ENCODE measurements at regions not wholly inside any gene's neighbourhood (a gene's known extent, or its start where the extent isn't known, plus 50 kb on each side); places are given as distances from the start of the nearest gene placed in this dataset.

DNA sequence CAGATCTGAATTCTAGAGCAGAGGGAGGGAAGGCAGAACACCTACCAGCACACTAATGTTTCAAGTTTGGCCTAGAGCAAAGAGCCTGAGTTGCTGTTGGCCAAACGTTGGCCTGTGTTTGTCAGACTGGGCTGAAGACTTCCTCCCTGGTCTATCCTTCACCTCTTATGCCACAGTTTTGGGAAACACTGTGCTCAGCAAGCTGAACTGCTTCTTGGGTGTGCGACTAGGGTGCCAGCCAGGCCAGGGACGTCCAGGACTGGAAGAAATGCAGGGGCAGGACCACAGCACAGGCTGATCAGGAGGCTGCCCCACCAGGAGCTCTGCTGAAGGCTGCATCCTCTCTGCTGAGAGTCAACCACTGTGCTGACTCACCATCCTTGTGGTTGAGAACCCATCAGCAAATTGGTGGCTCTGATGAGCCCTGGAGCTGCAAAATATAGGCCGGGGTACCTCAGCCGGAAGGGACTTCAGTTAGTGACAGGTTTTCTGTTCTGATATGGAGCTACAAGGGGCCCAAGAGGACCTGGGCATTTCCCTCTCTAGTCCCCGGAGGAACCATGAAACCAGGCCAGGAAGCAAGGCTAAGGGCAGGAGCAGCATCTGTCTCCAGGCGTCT lies 131.6 kb upstream of the RASGRP1 start:
- peak in 4 of 5 donors; percentile 24 to 91 (median 39) for DNase-seq

DNA sequence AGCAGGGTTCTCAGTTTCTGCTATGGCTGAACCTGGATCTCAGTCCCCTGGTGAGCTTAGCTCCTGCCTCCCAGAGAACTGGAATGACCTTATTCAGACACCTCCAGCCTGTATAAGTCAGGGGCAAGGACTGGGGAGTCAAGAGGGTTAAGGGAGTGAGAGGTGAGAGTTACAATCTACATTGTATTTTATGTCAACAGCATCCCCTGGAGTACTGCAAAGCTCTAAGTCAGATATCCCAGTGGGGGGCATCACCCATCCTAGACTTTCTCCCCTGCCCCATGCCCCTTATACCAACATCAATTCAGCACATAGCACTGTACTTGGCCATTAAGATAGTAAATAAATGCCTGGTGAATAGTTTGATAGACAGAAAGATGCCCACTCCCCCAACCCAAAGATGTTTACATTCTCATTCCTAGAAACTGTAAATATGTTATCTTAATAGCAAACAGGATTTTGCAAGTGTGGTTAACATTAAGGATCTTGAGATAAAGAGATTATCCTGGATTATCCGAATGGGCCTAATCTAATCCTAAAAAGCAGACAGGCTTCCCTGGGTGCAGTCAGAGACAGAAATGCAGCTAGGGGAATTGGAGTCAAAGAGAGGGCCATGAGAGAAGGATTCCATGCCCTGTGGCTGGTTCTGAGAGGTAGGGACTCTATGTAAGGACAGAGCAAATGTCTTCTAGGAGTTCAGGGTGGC lies 132.3 kb upstream of the RASGRP1 start:
- DNase-seq = no peak

DNA sequence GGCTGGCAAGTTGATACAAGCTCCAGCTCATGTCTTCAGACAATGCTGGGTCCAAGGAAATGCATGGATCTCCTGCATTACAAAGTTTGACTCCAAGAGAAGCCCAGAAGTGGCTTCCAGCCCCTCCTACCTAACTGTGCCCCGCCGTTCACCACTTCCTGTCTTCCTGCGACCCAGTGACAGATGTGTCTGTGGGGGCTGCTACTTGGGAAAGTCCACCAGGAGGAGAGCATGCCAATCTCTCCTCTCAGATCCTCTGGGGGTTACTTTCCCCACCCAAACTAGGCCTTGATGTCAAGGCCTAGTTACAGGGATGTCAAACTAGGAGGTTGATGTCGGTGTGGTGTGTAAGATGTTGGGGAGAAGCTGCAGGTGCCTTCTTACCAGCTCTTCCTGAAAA lies 133.6 kb upstream of the RASGRP1 start:
- DNase-seq = peak in 1 of 5 donors; percentile 27

DNA sequence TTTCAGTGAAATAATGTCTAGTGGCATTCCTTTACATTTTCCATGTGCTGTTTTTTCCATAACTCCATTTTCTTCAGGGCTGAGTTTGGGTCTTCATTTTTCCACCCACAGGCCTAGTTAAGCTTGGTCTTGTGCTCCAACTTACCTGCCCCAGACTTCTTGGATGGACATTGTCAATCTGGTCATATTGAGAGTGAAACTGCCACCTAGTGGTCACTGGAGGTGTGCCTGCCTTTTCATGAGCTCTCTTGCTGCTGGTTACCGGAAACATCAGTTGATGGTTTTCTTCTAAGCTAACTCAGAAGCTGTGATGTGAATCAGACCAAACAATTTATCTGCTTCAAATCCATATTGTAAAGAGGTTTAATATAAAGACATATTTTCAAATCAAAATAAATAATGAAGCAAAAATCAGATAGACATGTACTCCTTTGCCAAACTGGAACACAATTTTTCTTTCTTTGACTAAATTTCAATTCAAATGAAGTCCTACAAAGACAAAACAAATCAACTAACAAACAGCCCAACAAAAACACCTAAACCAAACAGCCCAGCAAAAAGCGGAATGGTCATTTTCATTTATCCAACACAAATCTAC lies 135.1 kb upstream of the RASGRP1 start:
- DNase-seq = peak; percentile 24 to 87 (median 51)

DNA sequence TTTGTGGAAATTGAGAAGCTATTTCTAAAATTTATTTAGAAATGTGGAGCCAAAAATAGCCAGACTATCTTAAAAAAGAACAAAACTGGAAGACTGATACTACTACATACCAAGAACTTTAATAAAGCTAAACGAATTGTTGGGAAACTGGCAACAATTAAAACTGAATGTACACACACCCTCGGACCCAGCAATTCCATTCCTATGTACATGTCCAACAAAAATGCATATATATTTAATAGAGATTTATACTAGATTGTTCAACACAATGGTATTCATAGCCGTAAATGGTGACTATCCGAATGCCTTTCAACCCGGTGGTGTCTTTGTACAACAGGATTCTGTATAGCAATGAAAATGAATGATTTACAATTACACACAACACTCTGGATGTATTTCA lies 136.5 kb upstream of the RASGRP1 start:
- no peak for DNase-seq

DNA sequence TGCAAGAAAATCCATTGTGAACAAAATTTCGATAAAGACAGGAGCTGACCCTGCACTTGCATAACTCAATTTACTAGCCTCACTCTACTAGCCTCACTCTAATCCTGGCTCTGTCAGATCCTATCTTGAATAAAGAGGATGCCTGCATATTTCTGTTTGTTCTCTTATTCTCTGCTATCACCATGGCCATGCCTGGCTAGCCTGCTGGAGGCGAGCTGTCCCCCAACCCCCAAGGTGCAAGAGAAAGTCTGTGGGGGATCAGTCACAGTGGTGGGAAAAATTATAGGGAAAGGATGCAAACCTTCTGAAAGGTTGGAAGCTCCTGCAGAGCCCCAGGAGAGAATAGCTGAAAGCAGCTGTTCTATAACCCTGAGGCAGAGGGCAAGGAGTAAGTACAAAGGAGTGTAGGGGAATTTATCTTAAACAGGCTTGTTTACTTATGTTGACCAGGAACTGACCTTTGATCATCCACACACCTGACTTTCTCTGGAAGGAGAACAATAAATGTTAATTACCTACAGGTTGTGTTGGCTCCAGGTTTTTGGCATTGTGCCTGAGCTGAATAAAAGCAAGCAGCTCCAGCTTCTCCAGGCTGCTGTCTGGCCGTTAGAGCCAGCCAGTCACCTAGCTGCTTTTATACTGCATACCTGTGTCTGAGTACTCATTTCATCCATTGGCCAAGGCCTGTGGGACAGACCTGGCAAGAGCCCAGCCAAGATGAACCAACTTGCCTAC lies 137.7 kb upstream of the RASGRP1 start:
- no peak for DNase-seq

DNA sequence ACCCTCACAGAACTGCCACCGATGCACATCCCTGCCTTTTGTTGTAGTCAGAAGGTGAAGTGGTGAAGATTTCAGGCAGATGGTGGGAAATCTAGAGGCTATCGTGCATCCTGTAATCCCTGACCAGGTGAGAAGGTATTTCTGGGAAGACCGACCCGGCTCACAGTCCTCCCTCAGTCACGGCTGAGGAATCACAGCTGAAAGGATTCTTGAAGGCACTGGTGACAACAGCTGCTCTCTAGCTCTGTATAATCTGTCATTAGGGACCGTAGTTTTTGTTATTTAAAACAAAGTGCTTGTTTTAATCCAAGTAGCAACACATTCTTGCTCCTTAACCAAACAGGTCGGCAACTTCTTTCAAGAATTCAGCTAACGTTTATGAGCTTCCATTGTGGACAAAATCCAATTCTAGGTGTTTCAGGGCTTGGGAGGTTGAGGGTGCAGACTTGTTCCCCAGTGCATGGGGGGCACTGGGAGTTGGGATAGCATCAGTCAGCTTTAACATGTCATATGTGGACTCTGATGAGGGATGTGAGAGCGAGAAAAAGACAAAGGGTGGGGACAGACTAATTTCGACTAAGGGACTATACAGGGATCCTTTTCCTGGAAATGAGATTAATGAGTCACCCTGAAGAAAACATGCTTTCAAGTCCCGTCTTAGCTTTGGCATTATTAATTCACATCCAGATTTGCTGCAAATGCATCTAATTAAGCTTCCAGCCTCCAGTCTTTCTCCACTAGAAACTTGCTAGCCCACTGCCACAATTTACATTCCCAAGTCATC lies 141.0 kb upstream of the RASGRP1 start:
- DNase-seq = no peak

DNA sequence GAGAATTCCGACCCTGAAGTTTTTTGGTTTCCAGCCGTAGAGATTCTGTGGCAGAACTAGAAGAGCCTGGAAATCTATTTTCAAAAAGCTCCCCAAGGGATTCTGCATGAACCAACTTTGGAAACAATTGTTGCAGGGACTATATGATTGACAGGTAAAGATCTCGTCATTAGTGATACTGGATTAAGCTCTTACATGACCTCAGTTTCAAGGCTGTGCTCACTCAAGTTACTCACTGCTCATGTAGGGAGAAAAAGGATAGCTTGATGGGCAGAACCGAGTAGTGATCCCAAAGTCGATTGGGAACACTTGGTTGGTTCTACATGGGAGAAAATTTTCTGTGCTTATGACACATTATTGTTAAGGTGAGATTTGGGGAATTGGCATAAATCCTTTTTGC lies 142.3 kb upstream of the RASGRP1 start:
- no peak for DNase-seq

DNA sequence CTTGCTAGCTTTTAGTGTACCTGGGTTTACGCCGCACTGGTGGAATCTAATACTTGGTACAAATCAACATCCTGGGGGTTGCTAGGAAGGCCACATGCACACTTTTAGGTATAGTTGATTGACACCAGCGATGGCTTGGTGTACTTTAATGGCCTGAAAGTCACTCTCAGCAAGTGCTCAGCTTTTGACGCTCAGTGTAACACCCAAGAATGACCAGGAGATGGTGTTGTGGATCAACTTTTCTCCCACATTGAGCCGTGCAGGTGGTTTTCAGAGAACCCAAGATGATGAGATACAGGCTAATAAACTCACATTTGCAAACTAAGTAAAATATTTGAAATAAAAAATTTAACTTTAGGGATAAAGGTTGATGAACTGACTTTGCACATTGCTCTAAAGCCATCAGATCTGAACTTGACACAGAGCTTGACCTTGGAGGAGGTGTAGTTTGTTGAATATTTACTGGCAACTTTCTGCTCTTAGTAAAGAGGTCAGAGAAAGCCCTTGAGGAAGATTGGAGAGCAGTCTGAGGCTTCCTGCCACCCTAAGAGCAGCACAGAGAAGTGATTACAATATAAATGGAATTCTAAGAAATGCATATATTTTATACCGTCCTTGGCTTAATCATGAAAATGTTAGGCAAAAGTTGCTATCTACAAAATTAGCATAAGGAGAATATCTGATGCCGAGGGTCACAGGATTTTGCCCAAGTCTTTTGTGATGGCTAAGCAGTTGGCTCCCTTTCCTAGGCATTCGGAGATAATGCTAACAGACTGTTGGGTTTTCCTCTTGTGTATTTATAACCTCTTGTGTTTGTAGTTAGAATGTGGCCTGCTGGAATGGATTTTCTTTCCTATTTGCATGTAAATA lies 143.4 kb upstream of the RASGRP1 start:
- DNase-seq = peak in 1 of 5 donors; percentile 52

DNA sequence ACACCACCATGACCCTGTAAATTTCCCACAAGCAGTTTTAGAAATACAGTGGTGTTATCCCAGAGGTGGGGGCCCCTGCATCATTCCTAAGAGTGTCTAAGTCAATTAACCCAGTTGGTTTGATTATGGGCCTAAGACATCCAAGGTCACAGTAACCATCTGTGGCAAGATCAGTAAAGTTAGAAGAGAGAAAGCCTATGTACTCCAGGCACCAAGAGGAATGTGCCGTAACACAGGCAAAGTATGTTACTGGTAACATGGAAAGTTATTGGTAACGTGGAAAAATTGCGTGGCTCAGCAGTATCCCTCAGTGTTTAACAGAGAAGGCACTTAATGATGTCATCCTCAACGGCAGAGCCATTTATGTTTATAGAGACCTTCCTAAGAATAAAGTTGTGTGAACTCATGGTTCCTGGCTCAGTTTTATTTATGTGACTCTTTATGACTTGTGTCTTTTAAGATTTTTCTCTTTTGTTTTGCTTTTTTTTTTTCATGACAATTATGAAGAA lies 144.1 kb upstream of the RASGRP1 start:
- no peak for DNase-seq

DNA sequence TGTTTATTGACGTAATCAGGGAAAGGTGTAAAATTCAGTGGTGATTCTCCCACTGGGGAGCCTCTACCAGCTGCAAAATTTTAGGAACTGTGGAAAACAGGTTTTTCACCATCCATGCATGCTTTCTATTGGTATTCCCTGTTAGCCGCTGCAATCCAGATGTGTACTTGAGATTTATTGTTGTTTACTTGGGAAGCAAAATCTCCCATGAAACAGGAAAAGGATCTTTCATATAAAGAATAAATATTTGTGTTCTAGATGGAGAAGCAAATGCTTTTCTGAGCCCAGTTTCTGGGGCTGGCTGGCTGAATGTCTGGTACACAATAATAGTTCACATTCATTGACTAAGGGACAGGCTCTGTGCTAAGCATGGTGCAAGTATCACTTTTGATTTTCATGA lies 144.6 kb upstream of the RASGRP1 start:
- DNase-seq = no peak

DNA sequence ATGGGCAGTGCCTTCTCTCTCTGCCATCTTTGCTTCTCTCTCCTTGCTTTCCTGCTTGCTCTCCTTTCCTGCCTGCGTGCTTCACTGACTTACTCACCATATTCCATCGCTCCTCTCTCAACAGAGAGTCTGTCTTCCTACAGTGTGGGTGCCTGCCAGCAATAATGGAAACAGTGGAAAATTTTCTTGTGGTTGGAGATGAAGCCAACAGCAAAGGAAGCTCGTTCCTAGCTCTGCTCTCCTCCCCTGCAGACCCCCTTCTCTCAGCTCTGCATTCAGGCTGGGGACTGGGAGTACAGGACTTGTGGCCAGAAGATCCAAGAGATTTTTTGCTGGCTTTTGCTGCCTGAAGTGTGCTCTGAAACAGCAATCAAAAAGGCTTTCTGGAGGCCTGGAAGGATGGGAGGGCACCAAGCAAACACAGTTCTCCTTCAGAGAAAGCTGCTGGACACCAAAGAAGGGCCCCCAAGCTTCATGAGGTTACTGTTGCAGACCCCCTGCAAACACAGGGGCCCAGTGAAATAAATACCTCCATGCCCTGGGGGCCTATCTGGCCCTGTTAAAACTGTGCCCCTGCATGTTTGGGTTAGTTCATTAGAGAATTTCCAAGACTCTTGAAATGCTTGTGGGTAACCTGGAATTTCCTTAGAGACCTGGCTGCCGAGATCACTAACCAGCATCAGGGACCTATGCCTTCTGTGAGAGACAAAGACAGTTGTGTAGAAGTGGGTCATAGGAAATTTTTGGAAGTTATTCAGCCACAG lies 149.9 kb upstream of the RASGRP1 start:
- no peak for DNase-seq

DNA sequence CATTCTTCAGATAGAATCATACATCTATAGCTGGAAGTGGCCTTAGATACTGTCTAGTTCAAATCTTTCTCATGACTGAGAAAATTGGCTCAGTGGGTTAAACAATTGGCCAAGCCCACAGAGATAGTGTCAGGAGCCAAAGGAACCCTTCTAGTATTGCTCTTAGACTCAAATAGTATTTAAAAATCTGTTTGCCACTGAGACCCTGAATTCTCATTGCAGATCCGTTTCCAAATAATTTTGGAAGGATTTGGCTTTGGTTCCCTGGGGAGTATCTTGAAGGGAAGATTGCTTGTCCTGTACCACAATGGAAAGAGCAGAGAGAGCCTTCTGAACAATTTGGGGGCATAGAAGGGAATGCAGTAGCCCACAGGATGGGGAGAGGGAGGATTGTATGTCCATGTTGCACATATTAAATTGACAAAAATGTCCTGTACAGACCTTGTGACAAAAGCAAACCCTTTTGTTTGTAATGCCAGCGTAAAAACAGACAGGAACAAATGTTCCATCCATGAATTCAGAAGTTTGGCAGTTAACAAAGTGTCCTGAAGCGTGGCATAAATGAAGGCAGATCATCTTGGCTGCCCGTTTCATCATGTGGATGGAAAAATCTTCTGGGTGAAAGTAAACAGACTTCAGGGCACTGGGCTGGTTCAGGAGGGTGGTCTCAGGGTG lies 156.4 kb upstream of the RASGRP1 start:
- no peak for DNase-seq

DNA sequence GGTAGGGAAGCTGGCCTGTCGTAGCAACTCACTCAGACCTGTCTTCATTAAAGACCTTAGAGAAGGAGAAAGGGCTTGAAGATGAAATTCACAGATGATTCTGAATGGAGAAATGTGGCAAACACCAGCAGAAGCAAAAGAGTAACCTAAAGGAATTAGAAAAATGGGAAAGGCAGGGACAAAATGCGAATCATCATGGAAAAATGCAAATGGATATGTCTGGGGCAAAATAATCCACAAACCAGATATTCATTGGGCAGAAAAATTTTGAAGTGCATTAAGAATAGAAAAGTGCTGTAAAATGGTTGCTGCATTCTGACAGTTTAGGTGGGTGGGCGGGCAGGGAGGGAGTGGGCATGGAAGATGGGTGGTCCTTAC lies 156.9 kb upstream of the RASGRP1 start:
- no peak for DNase-seq

DNA sequence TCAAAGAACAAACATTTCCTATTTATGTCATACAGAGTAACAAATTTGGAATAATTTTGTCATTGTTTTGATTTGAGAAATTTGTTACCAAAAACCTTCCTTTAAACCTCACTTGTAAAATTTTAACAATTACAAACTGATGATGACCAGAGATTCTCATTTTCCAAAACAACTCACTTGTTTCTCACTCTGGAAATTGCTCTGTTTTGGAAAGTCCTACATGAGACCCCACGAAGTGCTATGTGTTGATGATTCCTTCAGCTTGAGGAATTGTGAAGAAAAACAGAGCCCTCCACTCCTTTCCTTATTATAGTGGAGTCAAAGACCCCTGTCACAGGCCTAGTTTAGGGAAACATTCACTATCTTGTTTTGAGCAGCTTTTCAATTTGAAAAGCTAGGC lies 157.6 kb upstream of the RASGRP1 start:
- DNase-seq = no peak

DNA sequence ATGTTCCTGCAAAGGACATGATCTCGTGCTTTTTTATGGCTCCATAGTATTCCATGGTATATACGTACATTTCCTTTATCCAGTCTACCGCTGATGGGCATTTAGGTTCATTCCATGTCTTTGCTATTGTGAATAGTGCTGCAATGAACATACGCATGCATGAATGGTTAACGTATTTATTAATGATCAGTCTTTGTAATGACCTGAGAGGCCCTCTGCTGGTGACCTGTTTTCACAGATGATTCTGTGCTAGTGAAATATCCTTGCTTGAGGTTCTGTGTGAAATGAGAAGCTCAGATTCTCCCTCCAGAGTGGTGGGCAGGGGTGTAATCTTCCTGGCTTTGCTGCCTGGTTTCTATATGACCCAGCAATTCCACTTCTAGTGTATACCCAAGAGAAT lies 160.2 kb upstream of the RASGRP1 start:
- DNase-seq = no peak

DNA sequence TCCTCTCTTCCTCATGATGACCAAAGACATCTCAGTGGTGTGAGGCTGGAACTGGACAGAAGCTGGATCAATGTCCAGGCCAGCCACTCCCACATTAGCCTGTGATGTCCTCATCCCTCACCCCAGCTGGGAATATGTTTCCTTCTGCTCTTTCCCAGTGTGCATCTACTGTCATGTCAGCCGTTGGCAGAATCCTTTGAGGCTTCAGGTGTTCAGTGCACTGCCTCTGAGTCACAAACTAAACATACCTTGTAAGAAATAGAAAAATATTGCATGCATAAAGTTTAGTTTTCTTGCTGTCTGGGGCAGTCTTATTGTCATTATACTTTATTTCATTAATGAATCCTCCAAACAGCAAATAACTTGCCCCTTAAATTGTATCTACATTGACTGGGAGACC lies 161.6 kb upstream of the RASGRP1 start:
- DNase-seq = no peak

DNA sequence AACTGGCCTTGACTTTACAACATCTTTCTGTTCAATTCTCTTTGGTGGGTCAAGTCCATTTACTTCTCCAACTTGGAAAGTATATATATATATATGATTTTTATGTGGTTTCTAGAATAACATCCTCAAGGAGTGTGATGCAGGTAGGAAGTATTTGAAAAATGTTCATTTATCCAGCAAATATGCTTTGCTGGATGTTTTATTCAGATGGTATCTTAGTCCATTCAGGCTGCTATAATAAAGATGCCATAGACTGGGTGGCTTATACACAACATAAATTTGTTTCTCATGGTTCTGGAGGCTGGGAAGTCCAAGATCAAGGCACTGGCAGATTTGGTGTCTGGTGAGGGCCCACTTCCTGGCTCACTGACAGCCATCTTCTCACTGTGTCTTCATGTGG lies 168.7 kb upstream of the RASGRP1 start:
- DNase-seq = no peak

DNA sequence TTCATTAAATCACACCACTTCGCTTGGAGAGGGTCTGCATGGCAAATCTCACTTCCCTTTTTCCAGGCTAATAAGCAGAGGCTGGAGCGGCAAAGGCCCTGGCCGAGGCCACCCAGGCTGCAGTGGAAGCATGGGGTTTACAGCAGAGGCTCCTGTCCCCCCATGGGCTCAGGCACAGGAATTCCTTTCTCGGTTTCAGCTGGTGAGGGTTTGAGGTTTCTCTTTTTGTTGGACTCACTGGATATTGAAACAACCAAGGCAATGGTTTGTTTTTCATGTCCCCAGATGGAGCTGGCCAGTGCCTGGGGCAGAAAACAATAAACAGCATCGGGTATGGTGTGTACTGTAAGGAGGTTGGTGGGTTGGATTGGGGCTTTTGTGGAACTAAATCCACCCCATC lies 175.6 kb upstream of the RASGRP1 start:
- DNase-seq = no peak

DNA sequence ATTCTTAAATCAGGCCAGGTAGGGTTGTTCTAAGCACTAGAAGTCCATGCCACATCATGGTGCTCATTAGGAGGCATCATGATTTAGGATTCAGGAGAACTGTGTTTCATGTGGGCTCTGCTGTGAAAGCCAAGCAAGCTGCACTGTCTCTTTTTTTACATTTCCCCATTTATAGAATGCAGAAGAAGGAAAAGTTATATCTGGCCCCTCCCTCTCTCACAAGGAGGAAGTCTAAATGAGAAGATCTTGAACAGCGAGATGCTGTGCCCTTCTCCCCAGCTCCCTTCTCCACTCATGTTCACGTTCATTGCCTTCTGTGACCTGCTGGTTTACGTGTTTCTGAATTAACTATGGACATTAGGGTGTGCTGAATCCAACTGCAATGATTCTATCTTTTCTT lies 178.5 kb upstream of the RASGRP1 start:
- DNase-seq = no peak

Data from T-helper 1 cell (primary cell).